ENCODE measurements at regions not wholly inside any gene's neighbourhood (a gene's known extent, or its start where the extent isn't known, plus 50 kb on each side); places are given as distances from the start of the nearest gene placed in this dataset.

DNA sequence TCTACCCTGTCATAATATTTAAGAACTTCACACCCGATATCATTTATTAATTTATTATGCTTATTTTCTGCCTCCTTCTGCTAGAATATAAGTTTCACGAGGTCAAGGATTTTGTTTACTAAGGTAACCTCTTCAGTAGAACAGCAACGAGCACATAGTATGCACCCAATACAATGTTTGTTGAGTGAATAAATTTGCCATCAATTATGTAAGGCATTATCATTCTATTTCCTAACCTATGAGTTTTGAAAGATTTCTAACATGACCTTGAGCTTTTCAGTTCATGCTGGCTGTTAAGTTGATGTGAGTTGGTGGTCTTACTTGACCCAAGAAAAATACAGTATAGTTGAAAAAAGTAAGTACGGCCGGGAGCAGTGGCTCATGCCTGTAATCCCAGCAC lies 125.9 kb upstream of the LOC128125822 start:
- Mint-ChIP-seq H3K27ac (no peak overlapping the region), H3K36me3 (no peaks in the 10 kb centered on the region), H3K4me3 (no peak overlapping the region), H3K9me3 (peaks cover 7% of the 10 kb centered on the region), H3K4me1 (peaks cover 3% of the 10 kb centered on the region), H3K27me3 (ENCODE audit: insufficient read depth, low read depth) (peaks cover 2% of the 10 kb centered on the region)
- no peak overlapping the region for H3K9ac ChIP-seq
- no peaks in the 10 kb centered on the region for H3K4me1 ChIP-seq
- H3F3A ChIP-seq (ENCODE audit: low read depth), result no peaks in the 10 kb centered on the region
- H3K79me2 ChIP-seq (ENCODE audit: low read depth), result no peaks in the 10 kb centered on the region
- H3K4me3 ChIP-seq, result no peak overlapping the region
- no peaks in the 10 kb centered on the region for H3K9me3 ChIP-seq (ENCODE audit: low read depth)
- no peaks in the 10 kb centered on the region for H4K20me1 ChIP-seq (ENCODE audit: low read depth)
- no peak overlapping the region for H2AFZ ChIP-seq (replicated peaks)
- no peak overlapping the region for H3K27ac ChIP-seq
- DNase-seq (ENCODE audit: low spot score), result no peak
- H3K27me3 ChIP-seq, result no peaks in the 10 kb centered on the region
- H3K36me3 ChIP-seq, result no peaks in the 10 kb centered on the region
- H3K4me2 ChIP-seq, result no peak overlapping the region
- TF ChIP-seq, protein P1, sequence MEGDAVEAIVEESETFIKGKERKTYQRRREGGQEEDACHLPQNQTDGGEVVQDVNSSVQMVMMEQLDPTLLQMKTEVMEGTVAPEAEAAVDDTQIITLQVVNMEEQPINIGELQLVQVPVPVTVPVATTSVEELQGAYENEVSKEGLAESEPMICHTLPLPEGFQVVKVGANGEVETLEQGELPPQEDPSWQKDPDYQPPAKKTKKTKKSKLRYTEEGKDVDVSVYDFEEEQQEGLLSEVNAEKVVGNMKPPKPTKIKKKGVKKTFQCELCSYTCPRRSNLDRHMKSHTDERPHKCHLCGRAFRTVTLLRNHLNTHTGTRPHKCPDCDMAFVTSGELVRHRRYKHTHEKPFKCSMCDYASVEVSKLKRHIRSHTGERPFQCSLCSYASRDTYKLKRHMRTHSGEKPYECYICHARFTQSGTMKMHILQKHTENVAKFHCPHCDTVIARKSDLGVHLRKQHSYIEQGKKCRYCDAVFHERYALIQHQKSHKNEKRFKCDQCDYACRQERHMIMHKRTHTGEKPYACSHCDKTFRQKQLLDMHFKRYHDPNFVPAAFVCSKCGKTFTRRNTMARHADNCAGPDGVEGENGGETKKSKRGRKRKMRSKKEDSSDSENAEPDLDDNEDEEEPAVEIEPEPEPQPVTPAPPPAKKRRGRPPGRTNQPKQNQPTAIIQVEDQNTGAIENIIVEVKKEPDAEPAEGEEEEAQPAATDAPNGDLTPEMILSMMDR (IDR thresholded peaks at IDR 0.05), result no peak

DNA sequence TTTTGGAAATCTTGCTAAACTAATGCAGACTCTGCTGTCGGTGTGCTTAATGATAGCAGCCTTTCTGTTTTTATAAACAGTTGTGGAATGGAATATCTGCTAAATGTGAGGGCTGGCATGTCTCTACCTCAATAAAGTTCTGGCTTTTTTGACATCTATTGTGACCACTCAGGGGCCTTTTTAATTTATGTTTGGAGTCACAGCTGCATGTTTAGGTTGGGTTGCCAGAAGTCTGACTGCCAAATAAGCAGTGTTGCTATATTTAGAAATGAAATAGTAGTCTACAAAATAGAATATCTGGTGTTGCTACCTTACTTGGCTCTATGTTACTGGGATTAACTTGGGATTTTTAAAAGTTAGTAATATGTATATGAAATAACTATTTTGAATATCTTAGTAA lies 125.1 kb upstream of the LOC128125822 start:
- no peak for DNase-seq (ENCODE audit: low spot score)
- peaks cover 5% of the 10 kb centered on the region for H3K9me3 Mint-ChIP-seq
- H3K27me3 Mint-ChIP-seq (ENCODE audit: insufficient read depth, low read depth), result peaks cover 2% of the 10 kb centered on the region
- no peaks in the 10 kb centered on the region for H3K36me3 ChIP-seq
- no peak overlapping the region for H3K27ac ChIP-seq
- H3K27me3 ChIP-seq, result no peaks in the 10 kb centered on the region
- TF ChIP-seq EZH2phosphoT487 (IDR thresholded peaks at IDR 0.05), result no peak
- no peak for TF ChIP-seq EZH2 (IDR thresholded peaks at IDR 0.05)
- TF ChIP-seq, protein P1 (IDR thresholded peaks at IDR 0.05), result no peak
- H3K36me3 Mint-ChIP-seq, result no peaks in the 10 kb centered on the region
- no peak overlapping the region for H3K4me3 ChIP-seq
- no peaks in the 10 kb centered on the region for H3K9me3 ChIP-seq (ENCODE audit: low read depth)
- H3K9ac ChIP-seq, result no peak overlapping the region
- no peak overlapping the region for H3K27ac Mint-ChIP-seq
- no peaks in the 10 kb centered on the region for H4K20me1 ChIP-seq (ENCODE audit: low read depth)
- no peaks in the 10 kb centered on the region for H3F3A ChIP-seq (ENCODE audit: low read depth)
- H3K4me1 ChIP-seq, result no peaks in the 10 kb centered on the region
- H3K4me1 Mint-ChIP-seq, result no peaks in the 10 kb centered on the region
- H2AFZ ChIP-seq (replicated peaks), result no peak overlapping the region
- no peaks in the 10 kb centered on the region for H3K79me2 ChIP-seq (ENCODE audit: low read depth)
- no peak overlapping the region for H3K4me2 ChIP-seq
- H3K4me3 Mint-ChIP-seq, result no peak overlapping the region

DNA sequence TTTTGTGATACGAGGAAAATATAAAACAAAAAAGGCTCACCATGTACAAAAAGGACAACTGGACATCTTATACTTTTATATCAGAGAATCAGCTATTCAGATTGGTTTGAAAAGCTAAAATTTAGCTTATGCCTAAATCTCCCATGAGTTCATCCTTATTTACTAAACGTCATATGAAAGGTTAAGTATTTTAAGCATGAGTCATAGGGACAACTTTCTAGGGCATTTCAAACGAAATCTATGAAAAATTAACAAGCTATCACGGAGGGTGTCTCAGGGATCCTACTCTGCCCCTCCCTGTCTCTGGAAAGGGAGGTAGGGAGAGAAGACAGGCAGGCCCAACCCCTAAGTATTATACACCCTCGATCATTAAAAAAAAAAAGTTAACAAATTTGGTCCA lies 124.1 kb upstream of the LOC128125822 start:
- no peaks in the 10 kb centered on the region for H3K9me3 ChIP-seq (ENCODE audit: low read depth)
- H4K20me1 ChIP-seq (ENCODE audit: low read depth), result no peaks in the 10 kb centered on the region
- no peaks in the 10 kb centered on the region for H3K4me1 ChIP-seq
- no peaks in the 10 kb centered on the region for H3K36me3 ChIP-seq
- no peaks in the 10 kb centered on the region for H3K36me3 Mint-ChIP-seq
- no peaks in the 10 kb centered on the region for H3K9me3 Mint-ChIP-seq
- DNase-seq (ENCODE audit: low spot score), result no peak
- H3K27ac ChIP-seq, result no peak overlapping the region
- TF ChIP-seq, protein P1 (IDR thresholded peaks at IDR 0.05), result no peak
- no peak for TF ChIP-seq EZH2 (IDR thresholded peaks at IDR 0.05)
- TF ChIP-seq EZH2phosphoT487 (IDR thresholded peaks at IDR 0.05), result no peak
- H3K4me1 Mint-ChIP-seq, result no peaks in the 10 kb centered on the region
- H3K27me3 ChIP-seq, result no peaks in the 10 kb centered on the region
- no peaks in the 10 kb centered on the region for H3F3A ChIP-seq (ENCODE audit: low read depth)
- no peak overlapping the region for H3K9ac ChIP-seq
- no peak overlapping the region for H3K27ac Mint-ChIP-seq
- H3K27me3 Mint-ChIP-seq (ENCODE audit: insufficient read depth, low read depth), result peaks cover 2% of the 10 kb centered on the region
- H3K4me2 ChIP-seq, result no peak overlapping the region
- H3K79me2 ChIP-seq (ENCODE audit: low read depth), result no peaks in the 10 kb centered on the region
- no peak overlapping the region for H3K4me3 ChIP-seq
- no peak overlapping the region for H3K4me3 Mint-ChIP-seq
- H2AFZ ChIP-seq (replicated peaks), result no peak overlapping the region

DNA sequence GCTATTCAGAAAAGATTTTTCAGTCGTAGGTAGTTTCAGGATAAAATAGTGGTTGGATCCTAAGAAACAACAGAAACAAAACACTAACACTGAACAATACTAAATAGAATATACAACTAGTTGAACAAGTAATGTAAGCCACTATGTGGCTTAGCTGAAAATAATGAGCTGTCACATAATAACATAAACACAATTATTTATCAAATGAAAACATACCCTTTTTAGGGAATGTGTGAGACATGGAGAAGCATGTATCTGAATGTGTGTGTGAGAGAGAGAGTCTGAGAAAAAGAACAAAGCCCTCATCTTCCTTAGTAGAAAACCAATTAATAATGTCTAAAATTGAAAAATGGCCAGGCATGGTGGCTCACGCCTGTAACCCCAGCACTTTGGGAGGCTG lies 122.6 kb upstream of the LOC128125822 start:
- H3K36me3 ChIP-seq, result no peaks in the 10 kb centered on the region
- no peak overlapping the region for H3K4me2 ChIP-seq
- no peaks in the 10 kb centered on the region for H4K20me1 ChIP-seq (ENCODE audit: low read depth)
- no peak for TF ChIP-seq EZH2phosphoT487 (IDR thresholded peaks at IDR 0.05)
- TF ChIP-seq EZH2 (IDR thresholded peaks at IDR 0.05), result no peak
- TF ChIP-seq, protein P1 (IDR thresholded peaks at IDR 0.05), result no peak
- no peak for DNase-seq (ENCODE audit: low spot score)
- H2AFZ ChIP-seq (replicated peaks), result no peak overlapping the region
- H3K27me3 ChIP-seq, result no peaks in the 10 kb centered on the region
- H3K79me2 ChIP-seq (ENCODE audit: low read depth), result no peaks in the 10 kb centered on the region
- H3K9me3 Mint-ChIP-seq, result no peaks in the 10 kb centered on the region
- H3K4me3 ChIP-seq, result no peak overlapping the region
- H3K36me3 Mint-ChIP-seq, result no peaks in the 10 kb centered on the region
- H3K4me1 Mint-ChIP-seq, result no peaks in the 10 kb centered on the region
- H3K9ac ChIP-seq, result no peak overlapping the region
- H3K27me3 Mint-ChIP-seq (ENCODE audit: insufficient read depth, low read depth), result no peaks in the 10 kb centered on the region
- no peaks in the 10 kb centered on the region for H3F3A ChIP-seq (ENCODE audit: low read depth)
- H3K27ac Mint-ChIP-seq, result no peak overlapping the region
- H3K27ac ChIP-seq, result no peak overlapping the region
- H3K9me3 ChIP-seq (ENCODE audit: low read depth), result no peaks in the 10 kb centered on the region
- H3K4me1 ChIP-seq, result no peaks in the 10 kb centered on the region
- no peak overlapping the region for H3K4me3 Mint-ChIP-seq

All from neural progenitor cell (in vitro differentiated cells).